NCI-H128 (cell line): ENCODE measurements at regions not wholly inside any gene's neighbourhood (a gene's known extent, or its start where the extent isn't known, plus 50 kb on each side); places are given as distances from the start of the nearest gene placed in this dataset.

ENCODE experiments used
- DNase-seq: peaks from one replicate; lab custom pipeline; 2025; ENCODE audit not compliant: unreplicated experiment; lab: John Stamatoyannopoulos, UW

GRCh38 chr5:93071710-93072109, 509.3 kb downstream of the NR2F1-AS1 start:
- no peak for DNase-seq

DNA sequence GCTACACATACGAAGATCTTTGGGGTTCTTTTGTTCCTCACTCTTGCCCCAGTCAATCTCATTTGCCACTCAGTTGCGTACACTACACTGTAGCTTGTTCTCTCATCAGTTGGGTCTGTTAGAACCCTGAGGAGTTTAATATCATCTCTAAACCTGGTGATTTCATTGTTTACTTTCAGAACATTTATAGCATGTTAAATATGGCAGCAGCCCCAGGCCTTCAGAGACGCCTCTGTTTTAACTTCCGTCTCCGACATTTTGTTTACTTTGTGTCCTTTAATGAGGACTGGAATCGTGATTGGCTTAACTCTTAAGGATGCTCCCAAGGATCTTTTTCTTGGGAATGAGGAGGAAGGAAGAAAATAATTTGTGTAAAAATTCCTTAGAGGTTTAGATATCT, 510.1 kb downstream of the NR2F1-AS1 start:
- DNase-seq = no peak

- DNase-seq = no peak
Observed at GRCh38 chr5:93069276-93069675, 511.7 kb downstream of the NR2F1-AS1 start.

- DNase-seq = no peak
Observed at GRCh38 chr5:93062548-93062947, 518.5 kb downstream of the NR2F1-AS1 start.

- DNase-seq = no peak
Observed at GRCh38 chr5:93058309-93058708, 522.7 kb downstream of the NR2F1-AS1 start.

GRCh38 chr5:93057311-93057710, 523.7 kb downstream of the NR2F1-AS1 start:
- no peak for DNase-seq

- DNase-seq = no peak
Observed at GRCh38 chr5:93055971-93056370, 525.0 kb downstream of the NR2F1-AS1 start.

GRCh38 chr5:93055561-93055960, 525.5 kb downstream of the NR2F1-AS1 start:
- DNase-seq = no peak

DNA sequence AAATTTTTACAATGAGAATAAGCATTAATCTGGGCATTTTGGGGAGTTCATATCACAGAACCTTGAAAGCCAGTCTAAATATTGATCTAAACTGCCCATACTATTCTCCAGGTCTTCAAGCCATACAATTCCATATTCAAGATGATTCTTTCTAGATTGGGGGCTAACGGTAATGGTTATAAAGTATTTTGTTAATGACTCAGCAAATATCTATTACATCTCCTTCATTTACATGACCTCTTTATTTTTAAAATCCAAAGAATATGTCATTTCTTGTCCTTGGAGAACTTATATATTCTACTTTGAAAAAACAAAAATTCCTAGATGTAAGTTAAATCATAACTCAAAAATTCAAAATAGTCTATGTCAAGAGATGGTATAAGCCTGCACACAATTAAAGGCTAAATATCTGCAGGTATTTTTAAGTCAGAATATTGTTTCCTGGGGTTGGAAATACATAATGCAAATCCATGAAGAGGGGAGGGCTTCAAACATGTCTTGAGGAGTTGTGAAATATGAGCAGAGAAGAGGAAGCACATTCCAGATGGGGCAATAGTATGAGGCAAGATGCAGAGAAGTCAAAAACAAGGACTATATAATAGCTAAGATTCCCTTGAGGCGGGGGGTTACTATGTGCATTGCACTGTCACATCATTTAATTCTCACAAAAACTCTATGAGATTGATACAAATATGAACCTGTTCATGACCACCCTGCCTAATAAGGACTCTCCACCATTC, 526.4 kb downstream of the NR2F1-AS1 start:
- DNase-seq = no peak

DNA sequence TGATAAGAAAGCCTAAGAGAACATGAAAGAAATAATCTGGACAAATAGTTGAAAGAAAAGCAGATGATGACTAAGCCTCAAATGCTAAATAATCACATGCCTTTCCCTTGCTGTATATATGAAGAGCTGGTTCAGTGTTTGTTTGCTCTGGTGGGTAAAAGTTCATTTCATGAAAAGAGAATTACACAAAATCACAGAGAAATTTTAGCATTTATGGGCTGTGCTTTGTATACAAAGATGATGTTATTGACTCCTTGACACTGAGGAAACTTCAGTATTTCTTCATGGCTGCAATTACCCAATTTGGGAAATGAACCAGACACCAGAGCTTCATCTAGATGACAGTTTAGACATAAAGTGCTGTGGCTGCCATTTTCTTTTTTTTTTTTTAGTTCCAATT, 527.2 kb downstream of the NR2F1-AS1 start:
- DNase-seq = no peak

- no peak for DNase-seq
Observed at GRCh38 chr5:93048858-93049257, 532.2 kb downstream of the NR2F1-AS1 start.

DNA sequence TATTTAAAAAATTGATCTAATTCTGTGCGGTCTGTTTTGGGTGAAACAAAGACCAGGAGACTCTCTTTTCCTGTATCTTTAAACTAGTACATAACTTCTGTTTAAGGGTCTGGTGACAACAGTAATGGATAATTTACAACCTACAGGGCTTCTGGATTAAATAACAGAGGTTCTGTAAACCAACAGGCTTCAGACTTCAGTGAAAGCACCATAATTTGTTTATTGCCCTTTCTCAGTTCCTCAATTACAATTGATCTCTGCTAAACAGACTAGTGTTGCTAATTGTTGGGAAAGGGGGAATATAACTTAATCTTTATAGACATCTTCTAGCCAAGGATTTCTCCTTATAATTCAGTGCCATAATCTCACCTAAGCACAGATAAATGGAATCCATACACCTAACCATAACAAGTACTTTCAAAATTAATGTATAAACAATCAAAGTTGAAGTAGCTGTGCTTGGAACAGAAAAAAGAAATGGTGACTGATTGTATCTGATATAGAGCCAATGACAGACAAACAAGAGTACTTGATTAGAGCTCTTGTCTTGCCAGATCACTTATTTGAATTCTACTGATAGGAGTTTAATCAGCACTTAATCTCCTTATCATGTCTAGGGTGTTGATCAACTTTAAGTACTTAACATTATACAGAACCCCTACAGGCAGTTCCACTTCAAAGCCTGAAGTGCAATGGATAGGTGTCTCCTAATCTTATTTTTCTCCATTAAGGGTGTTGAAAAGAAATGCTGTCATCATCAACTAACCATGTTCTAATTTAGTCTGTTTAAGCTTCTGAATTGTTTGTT, 536.0 kb downstream of the NR2F1-AS1 start:
- DNase-seq = no peak

DNA sequence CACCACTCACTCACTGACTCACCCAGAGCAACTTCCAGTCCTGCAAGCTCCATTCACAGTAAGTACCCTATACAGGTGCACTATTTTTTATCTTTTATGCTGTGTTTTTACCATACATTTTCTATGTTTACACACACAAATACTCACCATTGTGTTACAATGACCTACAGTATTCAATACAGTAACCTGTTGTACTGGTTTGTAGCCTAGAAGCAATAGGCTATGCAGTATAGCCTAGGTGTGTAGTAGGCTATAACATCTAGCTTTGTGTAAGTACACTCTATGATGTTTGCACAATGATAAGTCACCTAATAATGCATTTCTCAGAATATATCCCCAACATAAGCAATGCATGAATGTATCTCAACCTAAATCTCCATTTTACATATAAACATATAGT, 541.1 kb downstream of the NR2F1-AS1 start:
- DNase-seq = no peak

DNA sequence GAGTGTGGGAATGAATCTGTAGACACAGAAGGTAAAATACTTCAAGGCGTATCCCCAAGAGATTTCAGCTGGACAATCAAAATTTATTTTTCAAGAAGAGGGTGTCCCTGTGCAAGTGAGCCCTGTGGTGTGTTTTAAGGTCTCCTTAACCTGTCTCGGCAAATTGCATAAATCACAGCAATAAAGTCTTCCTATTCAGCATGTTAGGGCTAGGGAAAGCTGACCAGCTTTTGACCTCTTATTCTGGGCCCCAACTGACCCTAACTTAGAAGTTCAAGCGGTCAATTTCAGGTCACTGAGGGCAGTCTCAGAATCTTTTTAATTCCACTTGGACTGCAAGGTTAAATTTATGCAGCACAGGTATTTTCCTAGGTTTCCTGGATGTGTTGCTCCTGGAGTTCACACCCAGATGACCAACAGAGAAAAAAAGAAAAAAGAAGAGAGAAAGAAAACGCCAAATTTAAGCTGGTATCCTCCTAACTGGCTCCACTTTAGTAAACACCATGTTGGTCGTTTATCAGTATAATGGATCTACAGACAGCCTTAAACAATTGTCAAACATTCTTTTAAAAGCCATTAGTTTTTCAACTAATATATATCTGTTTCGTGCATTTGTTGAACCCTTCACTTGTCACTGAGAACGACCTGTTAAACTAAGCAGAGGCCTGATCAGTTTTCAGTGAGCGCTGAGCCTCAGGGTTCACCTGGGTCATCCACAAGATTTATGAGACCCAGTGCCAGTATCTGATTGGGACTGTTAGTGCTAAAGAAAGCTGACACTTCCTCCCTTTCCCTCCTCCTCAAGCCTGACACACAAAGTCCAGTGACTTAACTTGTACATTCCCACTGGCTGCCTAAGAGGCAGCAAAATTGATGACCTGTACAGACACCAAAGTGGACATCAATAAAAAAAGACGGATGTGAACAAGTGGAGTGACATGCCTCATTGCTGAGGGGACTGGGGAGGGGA, 546.1 kb downstream of the NR2F1-AS1 start:
- DNase-seq = no peak

GRCh38 chr5:93022796-93023447, 558.1 kb downstream of the NR2F1-AS1 start:
- no peak for DNase-seq

- no peak for DNase-seq
Observed at GRCh38 chr5:93022211-93022610, 558.8 kb downstream of the NR2F1-AS1 start.

GRCh38 chr5:93019896-93020295, 561.1 kb downstream of the NR2F1-AS1 start:
- no peak for DNase-seq

GRCh38 chr5:93018461-93018860, 562.6 kb downstream of the NR2F1-AS1 start:
- no peak for DNase-seq

DNA sequence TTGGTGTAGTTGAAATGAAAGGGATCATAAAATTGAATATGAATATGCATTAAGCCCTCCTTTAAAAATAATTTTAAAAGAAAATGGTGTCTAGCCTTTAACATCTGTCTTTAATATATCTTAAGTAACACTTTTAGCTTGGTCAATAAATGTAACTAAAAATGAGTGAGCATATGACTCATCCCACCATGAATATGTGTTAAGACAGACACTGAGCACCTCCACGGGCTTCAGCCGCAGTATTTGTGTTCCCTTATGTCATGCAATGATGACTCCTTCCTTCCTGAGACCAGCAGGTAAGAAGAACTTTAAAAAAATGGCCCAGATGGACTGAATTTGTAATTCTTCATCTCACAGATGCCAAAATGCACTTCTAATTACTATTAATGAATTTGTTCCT, 563.2 kb downstream of the NR2F1-AS1 start:
- DNase-seq = no peak

DNA sequence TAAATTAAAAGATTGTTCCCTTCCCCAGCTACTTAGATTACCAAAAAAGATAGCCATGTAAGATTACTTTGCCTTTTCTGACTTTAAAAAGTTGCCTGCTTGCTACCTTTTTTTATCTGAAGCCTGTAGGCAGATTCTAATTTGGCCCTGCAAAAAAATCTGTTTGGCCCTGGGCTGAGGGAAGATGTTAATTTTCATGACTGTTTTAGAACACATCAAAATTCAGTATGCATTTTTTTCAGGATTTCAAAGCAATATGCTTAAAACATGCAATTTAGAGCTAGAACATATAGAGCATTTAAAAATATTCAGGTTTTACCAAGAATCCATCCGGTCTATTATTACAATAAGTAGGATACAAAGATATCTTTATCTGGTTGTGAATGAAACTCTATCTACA, 563.6 kb downstream of the NR2F1-AS1 start:
- no peak for DNase-seq

DNA sequence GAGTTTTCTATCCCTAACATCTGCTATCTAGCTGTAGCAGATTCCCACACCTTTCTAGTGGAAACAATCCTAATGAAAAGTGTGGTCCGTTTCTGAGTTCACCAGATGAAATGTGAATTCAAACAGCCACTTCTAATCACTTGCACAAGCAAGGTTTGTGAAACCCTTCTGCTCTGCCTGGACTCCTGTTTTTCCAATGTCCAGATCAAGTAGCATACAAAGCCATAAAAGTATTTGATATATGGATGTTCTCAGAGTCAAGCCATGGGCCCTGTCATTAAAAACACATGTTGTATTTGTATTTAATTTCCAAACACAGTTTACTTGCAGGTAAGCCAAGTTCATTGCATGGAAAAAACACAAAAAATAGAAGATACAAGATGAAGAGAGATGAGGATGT, 570.4 kb downstream of the NR2F1-AS1 start:
- no peak for DNase-seq
